HG03095 (cell line): ENCODE measurements at regions not wholly inside any gene's neighbourhood (a gene's known extent, or its start where the extent isn't known, plus 50 kb on each side); places are given as distances from the start of the nearest gene placed in this dataset.

Experiments used
- ATAC-seq: cut with Tn5 transposase; IDR thresholded peaks from one replicate; pipeline ENCODE4 v1.9.1; 2021; ENCODE audit warnings: moderate library complexity; ENCODE audit not compliant: unreplicated experiment

- no peak for ATAC-seq
Observed at GRCh38 chr12:41893491-41893890, 251.2 kb downstream of the GXYLT1 start.

DNA sequence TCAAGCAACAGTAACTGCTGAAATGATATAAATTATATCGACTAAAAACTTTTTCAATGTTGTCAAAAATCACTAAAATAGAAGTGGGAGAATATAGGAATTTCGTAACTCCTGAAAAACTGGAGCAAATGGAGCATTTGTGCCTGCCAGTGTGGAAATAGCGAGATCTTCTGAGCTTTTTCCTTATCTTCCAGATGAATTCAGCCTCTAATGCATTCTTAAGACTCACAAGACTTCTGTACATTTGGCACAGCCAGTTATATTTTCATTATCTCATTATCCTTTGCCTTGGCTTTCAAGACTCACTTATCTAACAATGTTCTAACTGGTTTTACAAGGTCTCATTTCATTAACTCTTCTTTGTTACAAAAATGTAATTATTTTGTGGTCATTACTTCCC, 252.4 kb downstream of the GXYLT1 start:
- ATAC-seq, result no peak

GRCh38 chr12:41891226-41891625, 253.4 kb downstream of the GXYLT1 start:
- ATAC-seq, result no peak

DNA sequence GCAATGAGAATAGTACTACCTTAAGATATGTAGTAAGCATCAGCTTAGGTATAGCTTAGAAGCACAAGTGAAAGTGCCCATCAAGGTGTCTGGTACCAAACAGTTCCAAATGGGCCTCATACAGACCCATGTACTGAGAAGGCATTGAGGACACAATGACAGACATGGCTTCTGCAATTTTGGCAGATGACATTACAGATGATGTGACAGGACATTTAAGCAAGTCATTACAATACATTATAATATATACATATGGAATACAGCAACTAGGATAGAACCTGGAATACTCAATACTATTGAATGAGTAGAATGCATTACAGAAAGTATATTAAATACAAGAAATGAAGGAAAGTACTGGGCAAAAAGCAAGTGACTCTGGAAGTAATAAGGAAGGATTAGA, 256.4 kb downstream of the GXYLT1 start:
- ATAC-seq, result no peak

- ATAC-seq, result no peak
Observed at GRCh38 chr12:41881891-41882805, 262.5 kb downstream of the GXYLT1 start.

- ATAC-seq, result no peak
Observed at GRCh38 chr12:41869432-41869831, 275.2 kb downstream of the GXYLT1 start.

- no peak for ATAC-seq
Observed at GRCh38 chr12:41866878-41867430, 277.7 kb downstream of the GXYLT1 start.

GRCh38 chr12:41856228-41856627, 288.4 kb downstream of the GXYLT1 start:
- no peak for ATAC-seq

DNA sequence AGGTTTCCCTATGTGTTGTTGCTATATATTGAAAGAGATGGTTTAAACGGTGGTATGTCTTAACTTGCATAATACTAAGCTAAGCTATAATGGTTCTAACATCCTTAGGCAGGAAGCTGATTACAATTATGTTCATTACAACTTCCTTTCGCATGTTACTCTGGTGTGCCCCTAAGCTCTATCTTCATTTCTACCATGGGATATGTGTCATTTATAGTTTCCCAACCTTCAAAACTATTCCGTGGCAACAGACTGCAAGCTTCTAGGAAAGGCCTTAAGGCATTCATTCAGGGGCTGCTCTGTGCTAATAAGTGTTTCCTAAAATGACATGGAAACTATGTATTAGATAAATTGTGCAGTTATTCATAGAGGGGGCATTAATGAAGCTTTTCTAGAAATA, 294.6 kb downstream of the GXYLT1 start:
- no peak for ATAC-seq

- ATAC-seq, result no peak
Observed at GRCh38 chr12:41846718-41847117, 298.0 kb downstream of the GXYLT1 start.

DNA sequence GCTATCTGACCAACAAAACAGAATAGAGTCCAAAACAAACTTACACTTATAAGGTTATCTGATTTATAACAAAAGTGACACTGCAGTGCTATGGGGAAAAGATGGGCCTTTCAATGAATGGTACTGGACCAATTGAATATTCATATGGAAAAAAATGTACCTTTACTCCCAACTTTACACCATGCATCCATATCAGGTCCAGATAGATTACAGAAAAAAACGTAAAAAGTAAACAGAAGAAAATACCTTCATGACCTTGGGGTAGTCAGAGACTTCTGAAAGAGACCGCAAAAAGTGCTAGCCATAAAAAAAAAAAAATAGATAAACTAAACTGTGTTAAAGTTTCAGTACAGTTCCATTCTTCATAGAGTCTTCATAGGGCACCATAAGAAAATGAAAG, 308.3 kb downstream of the GXYLT1 start:
- no peak for ATAC-seq

GRCh38 chr12:41835556-41835955, 309.1 kb downstream of the GXYLT1 start:
- no peak for ATAC-seq

DNA sequence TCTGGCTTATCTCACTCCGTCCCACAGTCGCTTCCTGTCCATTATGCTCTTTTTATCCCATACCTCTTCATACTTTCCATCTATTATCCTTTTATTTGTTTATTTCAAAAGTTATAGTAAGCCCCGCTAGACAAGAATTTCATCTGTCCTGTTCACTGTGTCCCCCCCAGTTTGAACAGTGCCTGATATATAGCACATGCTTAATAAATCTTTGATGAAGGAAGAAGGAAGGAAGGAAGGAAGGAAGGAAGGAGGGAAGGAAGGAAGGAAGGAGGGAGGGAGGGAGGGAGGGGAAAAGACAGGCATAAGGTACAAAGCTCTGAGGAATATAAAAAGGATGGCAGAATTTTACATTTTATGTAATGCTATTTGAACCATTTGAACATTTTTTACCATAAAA, 324.7 kb downstream of the GXYLT1 start:
- ATAC-seq, result no peak

DNA sequence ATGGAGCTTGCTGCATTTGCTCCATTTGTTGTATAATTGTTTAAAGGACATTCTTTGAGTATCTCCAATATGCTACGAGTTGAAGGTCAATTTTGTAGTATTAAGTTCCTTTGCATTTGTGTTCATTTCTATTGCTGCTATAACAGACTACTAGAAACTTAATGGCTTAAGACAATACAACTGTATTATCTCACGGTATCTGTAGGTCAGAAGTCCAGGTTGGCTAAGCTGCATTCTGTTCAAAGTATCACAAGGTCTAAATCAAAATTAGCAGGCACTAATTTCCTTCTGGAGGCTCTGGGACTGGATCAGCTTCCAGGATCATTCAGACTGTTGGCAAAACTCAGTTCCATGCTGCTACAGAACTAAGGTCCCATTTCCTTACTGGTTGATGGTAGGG, 340.6 kb downstream of the GXYLT1 start:
- no peak for ATAC-seq

DNA sequence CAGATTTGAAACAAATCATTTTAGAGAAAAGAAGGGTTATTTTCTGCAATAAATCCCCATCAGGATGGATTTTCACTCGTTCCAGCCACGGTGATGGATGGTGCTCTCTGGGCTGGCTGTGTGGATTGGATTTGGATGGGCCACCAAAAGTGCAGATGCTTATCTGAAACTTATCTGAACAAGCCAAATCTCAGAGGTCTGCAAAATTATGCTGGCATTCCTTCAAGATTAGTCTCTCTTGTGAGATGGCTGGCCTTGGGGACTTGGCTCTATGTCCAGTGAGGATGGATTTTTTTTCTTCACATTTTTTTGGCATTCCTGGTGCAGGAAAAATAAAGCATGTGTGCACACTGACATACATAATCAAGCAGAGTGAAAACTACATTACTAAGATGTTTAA, 341.9 kb downstream of the GXYLT1 start:
- ATAC-seq, result no peak

DNA sequence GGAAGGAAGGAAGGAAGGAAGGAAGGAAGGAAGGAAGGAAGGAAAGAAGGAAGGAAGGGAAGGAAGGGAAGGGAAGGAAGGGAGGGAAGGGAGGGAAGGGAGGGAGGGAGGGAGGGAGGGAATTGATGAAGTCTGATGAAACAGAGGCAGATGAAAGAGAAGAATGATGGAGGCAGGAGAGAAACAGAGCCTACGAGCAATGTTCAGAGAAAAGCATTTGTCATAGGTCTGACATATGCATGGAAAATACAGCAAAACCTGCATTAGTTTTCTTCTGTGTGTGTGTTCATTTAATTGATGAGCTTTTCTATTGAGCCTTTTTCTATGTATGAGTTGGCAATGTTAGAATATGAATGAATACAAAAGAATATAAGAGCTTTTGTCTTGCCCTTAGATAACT, 343.4 kb downstream of the GXYLT1 start:
- no peak for ATAC-seq

DNA sequence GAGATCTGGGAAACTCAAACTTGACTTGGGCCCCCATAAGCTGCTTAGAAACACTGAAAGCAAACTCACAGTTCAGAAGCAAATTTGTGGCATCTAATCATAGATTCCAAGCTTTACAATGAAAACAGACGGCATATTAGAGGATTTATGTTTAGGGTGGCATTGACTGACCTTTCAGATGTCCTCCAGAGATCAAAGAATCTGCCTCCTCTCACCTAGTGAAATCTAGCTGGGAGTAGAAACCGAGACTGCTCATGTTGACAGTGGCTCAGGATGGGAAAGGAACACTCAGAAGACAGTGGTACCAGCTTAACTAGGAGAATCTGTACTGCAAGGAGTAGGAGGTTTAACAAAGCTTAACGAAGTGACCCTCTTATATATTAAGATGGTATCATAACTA, 345.0 kb downstream of the GXYLT1 start:
- no peak for ATAC-seq

DNA sequence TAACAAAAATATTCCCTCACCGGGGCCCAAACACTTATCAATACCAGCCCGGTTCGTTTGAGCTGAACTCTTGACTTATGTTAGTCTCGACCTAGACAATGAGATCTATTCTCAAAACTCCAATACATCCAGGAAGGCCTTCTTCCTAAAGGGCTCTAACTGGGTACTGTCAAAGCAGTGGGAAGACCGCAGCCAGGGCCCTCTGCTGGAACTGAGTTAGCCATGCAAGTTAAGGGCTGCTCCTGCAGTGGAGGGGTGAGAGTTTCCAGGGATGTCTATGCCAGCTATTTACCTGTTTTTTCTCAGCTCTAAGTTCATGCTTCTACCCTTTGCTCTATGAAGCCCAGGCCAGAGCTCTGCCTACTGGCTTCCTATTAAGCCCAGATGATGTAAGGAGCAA, 348.8 kb downstream of the GXYLT1 start:
- no peak for ATAC-seq

GRCh38 chr12:41795051-41795600, 349.5 kb downstream of the GXYLT1 start:
- ATAC-seq, result no peak

- ATAC-seq, result no peak
Observed at GRCh38 chr12:41794336-41794735, 350.3 kb downstream of the GXYLT1 start.

GRCh38 chr12:41784957-41785356, 359.7 kb downstream of the GXYLT1 start:
- no peak for ATAC-seq

GRCh38 chr12:41778934-41779333, 365.7 kb downstream of the GXYLT1 start:
- no peak for ATAC-seq
